Tibial artery (tissue), 4 donors: ENCODE measurements at regions not wholly inside any gene's neighbourhood (a gene's known extent, or its start where the extent isn't known, plus 50 kb on each side); places are given as distances from the start of the nearest gene placed in this dataset.

Source experiments
- DNase-seq, 2 donors: peaks; one replicate each; pipeline ENCODE4 v3.0.0-alpha.2; 2019
- H3K27ac ChIP-seq, 2 donors: fragments of 200-600 bp; sonication (generic) in 1 of 2; 1 replicate in 1 of 2; 2 replicates in 1 of 2; pipeline ENCODE4 v1.5.1; 2018 to 2019; ENCODE audit warnings: mild to moderate bottlenecking in 1 of 2
- H3K27me3 ChIP-seq, 2 donors: fragments of 200-600 bp; sonication (generic) in 1 of 2; one replicate each; pipeline versions ENCODE4 v1.5.1 to v1.6.0; 2016 to 2019
- H3K36me3 ChIP-seq, 3 donors: fragments of 200-600 bp; sonication (generic) in 2 of 3; one replicate each; pipeline ENCODE4 v1.5.1; 2016 to 2019; ENCODE audit warnings: mild to moderate bottlenecking in 2 of 3
- H3K4me1 ChIP-seq, 4 donors: fragments of 200-600 bp; sonication (generic) in 2 of 4; 1 replicate in 3 of 4; 2 replicates in 1 of 4; pipeline ENCODE4 v1.5.1; 2016 to 2019
- H3K4me3 ChIP-seq, 2 donors: fragments of 200-600 bp; sonication (generic) in 1 of 2; 1 replicate in 1 of 2; 2 replicates in 1 of 2; pipeline ENCODE4 v1.5.1; 2018 to 2019; ENCODE audit warnings: mild to moderate bottlenecking in 2 of 2
- H3K9me3 ChIP-seq, 3 donors: fragments of 200-600 bp; sonication (generic) in 1 of 3; one replicate each; pipeline ENCODE4 v1.5.1; 2016 to 2019
- intact Hi-C: fragments of 100-400 bp; cut with DNase I; formaldehyde crosslinking; loops from one replicate; pipeline ENCODE4 v1.15.0; 2023; ENCODE audit warnings: low total_unique reads
- TF ChIP-seq, protein P1 (sequence below), 2 experiments: fragments of 200-600 bp in 1 of 2; fragments of 450-650 bp in 1 of 2; IDR thresholded peaks; one replicate each; pipeline ENCODE4 v1.5.1; 2017 to 2019; ENCODE audit warnings: antibody characterized with exemption in 2 of 2, mild to moderate bottlenecking in 1 of 2, moderate library complexity in 1 of 2

DNA sequence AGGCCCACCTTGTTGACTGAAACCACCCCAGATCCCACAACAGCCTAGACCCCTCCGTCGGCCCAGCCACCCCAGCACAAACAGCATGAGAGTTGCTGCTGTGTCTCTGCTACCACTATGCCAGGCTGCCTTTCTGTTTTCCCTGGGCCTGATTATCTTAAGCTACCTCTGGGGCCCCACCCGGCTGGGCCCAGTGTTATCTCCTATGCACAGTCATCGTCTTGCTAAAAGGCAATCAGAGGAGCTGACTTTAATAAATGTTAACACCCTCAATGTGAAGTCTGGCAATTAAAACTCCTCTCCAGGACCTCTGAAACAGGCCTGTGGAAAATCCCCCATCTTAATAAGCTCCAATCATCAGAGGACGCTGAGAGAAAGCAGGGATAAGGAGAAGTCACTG lies 144.9 kb downstream of the FAM114A2 start:
- no peaks in the 10 kb centered on the region for H3K9me3 ChIP-seq
- TF ChIP-seq, protein P1, sequence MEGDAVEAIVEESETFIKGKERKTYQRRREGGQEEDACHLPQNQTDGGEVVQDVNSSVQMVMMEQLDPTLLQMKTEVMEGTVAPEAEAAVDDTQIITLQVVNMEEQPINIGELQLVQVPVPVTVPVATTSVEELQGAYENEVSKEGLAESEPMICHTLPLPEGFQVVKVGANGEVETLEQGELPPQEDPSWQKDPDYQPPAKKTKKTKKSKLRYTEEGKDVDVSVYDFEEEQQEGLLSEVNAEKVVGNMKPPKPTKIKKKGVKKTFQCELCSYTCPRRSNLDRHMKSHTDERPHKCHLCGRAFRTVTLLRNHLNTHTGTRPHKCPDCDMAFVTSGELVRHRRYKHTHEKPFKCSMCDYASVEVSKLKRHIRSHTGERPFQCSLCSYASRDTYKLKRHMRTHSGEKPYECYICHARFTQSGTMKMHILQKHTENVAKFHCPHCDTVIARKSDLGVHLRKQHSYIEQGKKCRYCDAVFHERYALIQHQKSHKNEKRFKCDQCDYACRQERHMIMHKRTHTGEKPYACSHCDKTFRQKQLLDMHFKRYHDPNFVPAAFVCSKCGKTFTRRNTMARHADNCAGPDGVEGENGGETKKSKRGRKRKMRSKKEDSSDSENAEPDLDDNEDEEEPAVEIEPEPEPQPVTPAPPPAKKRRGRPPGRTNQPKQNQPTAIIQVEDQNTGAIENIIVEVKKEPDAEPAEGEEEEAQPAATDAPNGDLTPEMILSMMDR (IDR thresholded peaks at IDR 0.05), result no peak
- no peak for DNase-seq
- intact Hi-C loops, result no loop called here
- H3K27me3 ChIP-seq, result no peaks in the 10 kb centered on the region
- H3K36me3 ChIP-seq, result no peaks in the 10 kb centered on the region
- H3K27ac ChIP-seq, result no peak overlapping the region
- peaks cover 0 to 29% (median 6%) of the 10 kb centered on the region in 4 donors for H3K4me1 ChIP-seq
- H3K4me3 ChIP-seq, result no peak overlapping the region

DNA sequence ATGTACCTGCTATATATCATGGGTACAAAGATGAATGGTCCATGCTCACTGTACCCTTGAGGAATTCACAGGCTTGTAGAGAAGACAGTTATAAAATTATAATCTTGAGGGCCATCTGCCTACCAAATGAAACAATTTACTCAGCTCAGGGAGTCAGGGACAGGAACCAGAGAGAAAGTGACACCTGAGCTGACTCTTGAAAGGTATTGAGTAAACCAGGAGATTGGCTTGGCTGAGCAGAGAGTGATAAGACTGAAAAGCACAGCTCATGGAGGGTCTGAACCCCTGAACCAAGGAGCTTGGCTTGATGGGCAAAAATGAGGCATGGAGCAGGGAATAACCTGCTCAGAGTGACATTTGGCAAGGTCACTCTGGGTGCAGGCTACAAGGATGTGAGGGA lies 147.3 kb downstream of the FAM114A2 start:
- Histone ChIP-seq H3K4me3 (no peak overlapping the region), H3K36me3 (no peaks in the 10 kb centered on the region), H3K27me3 (no peaks in the 10 kb centered on the region), H3K4me1 (peaks cover 0 to 16% (median 3%) of the 10 kb centered on the region in 4 donors), H3K9me3 (no peaks in the 10 kb centered on the region), H3K27ac (no peak overlapping the region)
- DNase-seq, result no peak
- TF ChIP-seq, protein P1 (IDR thresholded peaks at IDR 0.05), result no peak
- intact Hi-C loops, result no loop called here

DNA sequence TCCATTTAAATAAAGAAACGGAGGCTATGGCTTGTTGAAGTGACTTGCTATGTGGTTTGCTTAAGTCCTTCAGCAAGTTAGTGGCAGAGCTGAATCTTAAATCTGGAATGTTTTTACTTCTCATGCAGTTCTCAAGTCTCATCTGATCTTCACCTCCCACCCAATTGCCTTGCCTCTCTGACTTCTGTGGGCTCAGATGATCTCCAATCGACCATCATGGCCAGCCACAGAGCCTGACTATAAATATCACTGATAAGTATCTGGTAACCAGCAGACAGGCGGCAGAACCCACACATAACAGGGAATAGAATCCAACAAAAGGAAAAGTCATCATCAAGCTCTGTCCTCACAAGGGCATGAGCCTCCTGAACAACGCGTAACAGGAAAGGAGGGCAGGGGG lies 149.9 kb downstream of the FAM114A2 start:
- Histone ChIP-seq H3K9me3 (no peaks in the 10 kb centered on the region), H3K36me3 (no peaks in the 10 kb centered on the region), H3K27ac (no peak overlapping the region), H3K4me3 (no peak overlapping the region), H3K4me1 (peaks cover 0 to 5% (median 0%) of the 10 kb centered on the region in 4 donors), H3K27me3 (no peaks in the 10 kb centered on the region)
- TF ChIP-seq, protein P1 (IDR thresholded peaks at IDR 0.05), result no peak
- intact Hi-C loops, result no loop called here
- DNase-seq, result no peak

DNA sequence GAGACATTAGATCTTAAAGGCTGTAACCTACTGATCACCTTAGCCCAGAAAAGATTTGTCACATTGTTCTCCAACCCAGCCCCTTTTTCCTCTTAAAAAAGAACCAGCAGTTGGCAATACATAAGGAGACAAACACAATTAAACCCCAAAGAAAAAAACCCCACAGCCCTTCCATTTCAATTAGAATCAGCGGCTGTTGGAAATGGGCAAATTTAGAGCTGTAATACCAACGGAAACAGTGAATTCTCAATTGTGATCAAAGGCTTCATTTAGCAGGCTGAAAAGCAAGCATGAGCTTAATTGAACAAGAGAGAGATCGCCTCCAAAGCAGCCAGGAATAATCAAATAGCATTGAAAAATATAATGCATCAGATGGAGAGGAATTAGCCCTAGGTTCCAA lies 153.6 kb downstream of the FAM114A2 start:
- Histone ChIP-seq H3K36me3 (no peaks in the 10 kb centered on the region), H3K27ac (no peak overlapping the region), H3K4me3 (no peak overlapping the region), H3K27me3 (no peaks in the 10 kb centered on the region), H3K4me1 (peaks cover 0 to 11% (median 0%) of the 10 kb centered on the region in 4 donors), H3K9me3 (no peaks in the 10 kb centered on the region)
- DNase-seq, result no peak
- TF ChIP-seq, protein P1 (IDR thresholded peaks at IDR 0.05), result no peak
- intact Hi-C loops, result no loop called here

DNA sequence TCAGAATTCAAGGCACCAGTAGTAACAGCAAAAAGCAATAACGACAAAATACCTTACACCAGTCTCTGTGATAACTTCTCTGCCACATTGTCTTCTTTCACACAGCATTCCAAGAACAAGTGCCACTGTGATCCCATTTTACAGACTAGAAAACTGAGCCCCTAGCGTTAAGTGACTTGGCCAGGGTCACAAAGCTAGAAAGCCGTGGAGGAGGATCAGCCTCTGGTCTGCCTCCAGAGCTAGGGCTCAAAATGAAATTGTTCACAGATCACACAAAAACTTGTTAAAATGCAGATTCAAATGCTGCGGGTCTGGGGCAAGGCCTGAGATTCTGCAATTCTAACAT lies 154.1 kb downstream of the FAM114A2 start:
- H3K27ac ChIP-seq, result no peak overlapping the region
- DNase-seq, result no peak
- intact Hi-C loops, result no loop called here
- H3K4me1 ChIP-seq, result peaks cover 0 to 11% (median 0%) of the 10 kb centered on the region in 4 donors
- H3K4me3 ChIP-seq, result no peak overlapping the region
- H3K9me3 ChIP-seq, result no peaks in the 10 kb centered on the region
- no peaks in the 10 kb centered on the region for H3K36me3 ChIP-seq
- H3K27me3 ChIP-seq, result no peaks in the 10 kb centered on the region
- TF ChIP-seq, protein P1 (IDR thresholded peaks at IDR 0.05), result no peak
